Lung (tissue), 11 donors: ENCODE measurements at regions not wholly inside any gene's neighbourhood (a gene's known extent, or its start where the extent isn't known, plus 50 kb on each side); places are given as distances from the start of the nearest gene placed in this dataset.

ENCODE experiments used
- ATAC-seq: fragments of 200-7000 bp; cut with Tn5 transposase; one replicate; pipeline ENCODE4 v1.9.1; 2020; ENCODE audit warnings: moderate number of reproducible peaks; ENCODE audit not compliant: insufficient read depth, low FRiP score
- DNase-seq, 3 donors: peaks; one replicate each; pipeline ENCODE4 v3.0.0-alpha.2; 2013 to 2017
- H3K27ac ChIP-seq, 2 donors: one replicate each; pipeline ENCODE4 v1.5.1; 2013; ENCODE audit warnings: mild to moderate bottlenecking in 2 of 2, moderate library complexity in 2 of 2, control low read depth in 1 of 2, inconsistent platforms in 1 of 2, low read depth in 1 of 2, low read length in 1 of 2
- H3K27me3 ChIP-seq, 3 donors: one replicate each; pipeline ENCODE4 v1.5.1; 2013; ENCODE audit warnings: low read length in 2 of 3; ENCODE audit not compliant: control insufficient read depth in 3 of 3, insufficient read depth in 3 of 3
- H3K36me3 ChIP-seq, 4 donors: one replicate each; pipeline ENCODE4 v1.5.1; 2013; ENCODE audit warnings: low read length in 4 of 4, mild to moderate bottlenecking in 1 of 4, moderate library complexity in 1 of 4; ENCODE audit not compliant: control insufficient read depth in 4 of 4, insufficient read depth in 4 of 4
- H3K4me1 ChIP-seq, 5 donors: one replicate each; pipeline ENCODE4 v1.5.1; 2013; ENCODE audit warnings: low read length in 5 of 5, mild to moderate bottlenecking in 2 of 5, moderate library complexity in 1 of 5; ENCODE audit not compliant: control insufficient read depth in 5 of 5, insufficient read depth in 5 of 5
- H3K4me3 ChIP-seq: one replicate; pipeline ENCODE4 v1.5.1; 2013; ENCODE audit warnings: mild to moderate bottlenecking, control low read depth, moderate library complexity
- H3K9ac ChIP-seq, 2 donors: one replicate each; pipeline ENCODE4 v1.5.1; 2013; ENCODE audit warnings: low read length in 2 of 2, control low read depth in 1 of 2; ENCODE audit not compliant: insufficient read depth in 1 of 2
- H3K9me3 ChIP-seq, 4 donors: one replicate each; pipeline ENCODE4 v1.5.1; 2013; ENCODE audit warnings: low read length in 3 of 4, mild to moderate bottlenecking in 1 of 4, moderate library complexity in 1 of 4; ENCODE audit not compliant: control insufficient read depth in 4 of 4, insufficient read depth in 3 of 4
- WGBS, 2 donors: extraction: QIAGEN DNeasy Blood & Tissue Kit; methylation state at CpG; one replicate each; pipeline ENCODE4 v1.1.7; 2013; 5-methylcytosine and 5-hydroxymethylcytosine counted together
- TF ChIP-seq, protein P1 (sequence below): IDR thresholded peaks from 2 replicates; pipeline ENCODE4 v1.5.1; 2012; ENCODE audit warnings: mild to moderate bottlenecking; ENCODE audit errors: control extremely low read depth, extremely low read depth
- donor health status: control.
- donor health status: control.
- donor health status: Bipolar disorder and iron deficiency.
- donor health status: healthy.
- donor health status: DM: yes; HTN: yes; CAD: no.

- Histone ChIP-seq H3K9me3 (no peaks in the 10 kb centered on the region), H3K9ac (no peak overlapping the region), H3K4me1 (no peaks in the 10 kb centered on the region), H3K27me3 (no peaks in the 10 kb centered on the region), H3K36me3 (no peaks in the 10 kb centered on the region), H3K4me3 (no peak overlapping the region), H3K27ac (peak overlapping the region in 1 of 2 donors; percentile 11)
- no peak for ATAC-seq
- no peak for DNase-seq
- 94 to 96% methylated on average over 9 of the region's 9 CpGs for WGBS, 2 donors
- TF ChIP-seq, protein P1, sequence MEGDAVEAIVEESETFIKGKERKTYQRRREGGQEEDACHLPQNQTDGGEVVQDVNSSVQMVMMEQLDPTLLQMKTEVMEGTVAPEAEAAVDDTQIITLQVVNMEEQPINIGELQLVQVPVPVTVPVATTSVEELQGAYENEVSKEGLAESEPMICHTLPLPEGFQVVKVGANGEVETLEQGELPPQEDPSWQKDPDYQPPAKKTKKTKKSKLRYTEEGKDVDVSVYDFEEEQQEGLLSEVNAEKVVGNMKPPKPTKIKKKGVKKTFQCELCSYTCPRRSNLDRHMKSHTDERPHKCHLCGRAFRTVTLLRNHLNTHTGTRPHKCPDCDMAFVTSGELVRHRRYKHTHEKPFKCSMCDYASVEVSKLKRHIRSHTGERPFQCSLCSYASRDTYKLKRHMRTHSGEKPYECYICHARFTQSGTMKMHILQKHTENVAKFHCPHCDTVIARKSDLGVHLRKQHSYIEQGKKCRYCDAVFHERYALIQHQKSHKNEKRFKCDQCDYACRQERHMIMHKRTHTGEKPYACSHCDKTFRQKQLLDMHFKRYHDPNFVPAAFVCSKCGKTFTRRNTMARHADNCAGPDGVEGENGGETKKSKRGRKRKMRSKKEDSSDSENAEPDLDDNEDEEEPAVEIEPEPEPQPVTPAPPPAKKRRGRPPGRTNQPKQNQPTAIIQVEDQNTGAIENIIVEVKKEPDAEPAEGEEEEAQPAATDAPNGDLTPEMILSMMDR, result no peak
These were observed 91.1 kb downstream of the CH25H start for GRCh38 chr10:89115876-89116627.

GRCh38 chr10:89114846-89115625, 92.1 kb downstream of the CH25H start:
- Histone ChIP-seq H3K9ac (no peak overlapping the region), H3K4me3 (no peak overlapping the region), H3K36me3 (no peaks in the 10 kb centered on the region), H3K27ac (no peak overlapping the region), H3K4me1 (no peaks in the 10 kb centered on the region), H3K27me3 (no peaks in the 10 kb centered on the region), H3K9me3 (no peaks in the 10 kb centered on the region)
- no peak for ATAC-seq
- no peak for DNase-seq
- TF ChIP-seq, protein P1, result no peak
- WGBS, 2 donors, result 80 to 88% methylated on average over 1 of the region's 1 CpG

GRCh38 chr10:89102735-89103134, 104.4 kb downstream of the CH25H start:
- 75 to 87% methylated on average over 3 of the region's 3 CpGs for WGBS, 2 donors
- no peak overlapping the region for H3K9ac ChIP-seq
- ATAC-seq, result no peak
- H3K36me3 ChIP-seq, result no peaks in the 10 kb centered on the region
- no peaks in the 10 kb centered on the region for H3K9me3 ChIP-seq
- TF ChIP-seq, protein P1, result no peak
- peak in 1 of 3 donors; percentile 56 for DNase-seq
- H3K27ac ChIP-seq, result no peak overlapping the region
- H3K4me3 ChIP-seq, result no peak overlapping the region
- H3K27me3 ChIP-seq, result no peaks in the 10 kb centered on the region
- H3K4me1 ChIP-seq, result no peaks in the 10 kb centered on the region
